IgD-negative memory B cell (primary cell): ENCODE measurements at regions not wholly inside any gene's neighbourhood (a gene's known extent, or its start where the extent isn't known, plus 50 kb on each side); places are given as distances from the start of the nearest gene placed in this dataset.
"Not testable (repeated sequence)": the region's sequence is repeated elsewhere in the genome, so short reads cannot be mapped to it uniquely, and the experiment has no call there.

Experiments
- H3K27ac Mint-ChIP-seq, 3 donors: one replicate each; pipeline ENCODE4 v1.8.0; 2020 to 2022; ENCODE audit warnings: mild to moderate bottlenecking in 3 of 3, mixed read lengths in 3 of 3, moderate library complexity in 1 of 3
- H3K27me3 Mint-ChIP-seq: one replicate; pipeline ENCODE4 v1.8.0; 2021; ENCODE audit warnings: mixed read lengths
- H3K36me3 Mint-ChIP-seq: one replicate; pipeline ENCODE4 v1.8.0; 2020; ENCODE audit warnings: mild to moderate bottlenecking, mixed read lengths
- H3K4me1 Mint-ChIP-seq, 3 donors: one replicate each; pipeline ENCODE4 v1.8.0; 2020 to 2022; ENCODE audit warnings: mixed read lengths in 3 of 3, mild to moderate bottlenecking in 1 of 3
- H3K4me3 Mint-ChIP-seq, 4 donors: one replicate each; pipeline ENCODE4 v1.8.0; 2020 to 2022; ENCODE audit warnings: mild to moderate bottlenecking in 4 of 4, mixed read lengths in 4 of 4, moderate library complexity in 3 of 4
- H3K9me3 Mint-ChIP-seq, 3 donors: one replicate each; pipeline ENCODE4 v1.8.0; 2020 to 2021; ENCODE audit warnings: mixed read lengths in 3 of 3, mild to moderate bottlenecking in 1 of 3

- no peaks in the 10 kb centered on the region for H3K36me3 Mint-ChIP-seq
- H3K27me3 Mint-ChIP-seq, result no peaks in the 10 kb centered on the region
These were observed 1995.6 kb upstream of the CDH6 start for GRCh38 chr5:29197631-29198454.

GRCh38 chr5:29193972-29194371, 1999.5 kb upstream of the CDH6 start:
- Mint-ChIP-seq H3K36me3 (no peaks in the 10 kb centered on the region), H3K4me3 (no peak overlapping the region)

More at GRCh38 chr5:29197631-29198454, 1995.6 kb upstream of the CDH6 start:
- H3K4me3 Mint-ChIP-seq, result no peak overlapping the region
- peaks cover 0 to 3% (median 2%) of the 10 kb centered on the region in 3 donors for H3K9me3 Mint-ChIP-seq
- H3K27ac Mint-ChIP-seq, result no peak overlapping the region
- no peaks in the 10 kb centered on the region for H3K4me1 Mint-ChIP-seq

GRCh38 chr5:29191269-29192048, 2002.0 kb upstream of the CDH6 start:
- H3K27me3 Mint-ChIP-seq, H3K9me3 Mint-ChIP-seq, H3K36me3 Mint-ChIP-seq, H3K4me3 Mint-ChIP-seq, H3K4me1 Mint-ChIP-seq, H3K27ac Mint-ChIP-seq: not testable (repeated sequence)

More at GRCh38 chr5:29193972-29194371, 1999.5 kb upstream of the CDH6 start:
- Mint-ChIP-seq H3K4me1 (no peaks in the 10 kb centered on the region), H3K27me3 (no peaks in the 10 kb centered on the region), H3K27ac (no peak overlapping the region), H3K9me3 (peaks cover 0 to 3% (median 2%) of the 10 kb centered on the region in 3 donors)

GRCh38 chr5:29190398-29190797, 2003.1 kb upstream of the CDH6 start:
- not testable (repeated sequence) for H3K27ac Mint-ChIP-seq, H3K4me1 Mint-ChIP-seq, H3K36me3 Mint-ChIP-seq, H3K27me3 Mint-ChIP-seq, H3K9me3 Mint-ChIP-seq, H3K4me3 Mint-ChIP-seq

- H3K27me3 Mint-ChIP-seq, H3K9me3 Mint-ChIP-seq, H3K36me3 Mint-ChIP-seq, H3K4me3 Mint-ChIP-seq, H3K4me1 Mint-ChIP-seq, H3K27ac Mint-ChIP-seq: not testable (repeated sequence)
These were observed 2007.1 kb upstream of the CDH6 start for GRCh38 chr5:29186380-29186779.

- H3K27me3 Mint-ChIP-seq, result no peaks in the 10 kb centered on the region
- no peaks in the 10 kb centered on the region for H3K4me1 Mint-ChIP-seq
- no peak overlapping the region for H3K4me3 Mint-ChIP-seq
- H3K36me3 Mint-ChIP-seq, result no peaks in the 10 kb centered on the region
- H3K27ac Mint-ChIP-seq, result no peak overlapping the region
- peaks cover 0 to 2% (median 0%) of the 10 kb centered on the region in 3 donors for H3K9me3 Mint-ChIP-seq
These were observed 2007.9 kb upstream of the CDH6 start for GRCh38 chr5:29185558-29185957.

GRCh38 chr5:29175774-29176173, 2017.7 kb upstream of the CDH6 start:
- no peaks in the 10 kb centered on the region for H3K36me3 Mint-ChIP-seq
- no peaks in the 10 kb centered on the region for H3K4me1 Mint-ChIP-seq
- no peak overlapping the region for H3K27ac Mint-ChIP-seq
- H3K9me3 Mint-ChIP-seq, result peaks cover 0 to 14% (median 4%) of the 10 kb centered on the region in 3 donors
- peak overlapping the region in 1 of 4 donors; percentile 5 for H3K4me3 Mint-ChIP-seq
- H3K27me3 Mint-ChIP-seq, result no peaks in the 10 kb centered on the region

- H3K27me3 Mint-ChIP-seq, result no peaks in the 10 kb centered on the region
- no peaks in the 10 kb centered on the region for H3K4me1 Mint-ChIP-seq
- no peak overlapping the region for H3K27ac Mint-ChIP-seq
- no peak overlapping the region for H3K4me3 Mint-ChIP-seq
- no peaks in the 10 kb centered on the region for H3K36me3 Mint-ChIP-seq
- peaks cover 0 to 15% (median 2%) of the 10 kb centered on the region in 3 donors for H3K9me3 Mint-ChIP-seq
These were observed 2022.9 kb upstream of the CDH6 start for GRCh38 chr5:29170599-29170998.

GRCh38 chr5:29169886-29170285, 2023.6 kb upstream of the CDH6 start:
- H3K27me3 Mint-ChIP-seq, result no peaks in the 10 kb centered on the region
- H3K4me3 Mint-ChIP-seq, result no peak overlapping the region
- no peaks in the 10 kb centered on the region for H3K36me3 Mint-ChIP-seq
- H3K27ac Mint-ChIP-seq, result no peak overlapping the region
- peaks cover 0 to 16% (median 2%) of the 10 kb centered on the region in 3 donors for H3K9me3 Mint-ChIP-seq
- H3K4me1 Mint-ChIP-seq, result no peaks in the 10 kb centered on the region

GRCh38 chr5:29162297-29162696, 2031.2 kb upstream of the CDH6 start:
- no peak overlapping the region for H3K4me3 Mint-ChIP-seq
- H3K27me3 Mint-ChIP-seq, result no peaks in the 10 kb centered on the region
- H3K36me3 Mint-ChIP-seq, result no peaks in the 10 kb centered on the region
- no peak overlapping the region for H3K27ac Mint-ChIP-seq
- H3K9me3 Mint-ChIP-seq, result peaks cover 0 to 8% (median 8%) of the 10 kb centered on the region in 3 donors
- no peaks in the 10 kb centered on the region for H3K4me1 Mint-ChIP-seq

GRCh38 chr5:29161399-29162291, 2031.8 kb upstream of the CDH6 start:
- Mint-ChIP-seq H3K9me3 (peaks cover 0 to 8% (median 6%) of the 10 kb centered on the region in 3 donors), H3K4me1 (no peaks in the 10 kb centered on the region), H3K27ac (no peak overlapping the region), H3K27me3 (no peaks in the 10 kb centered on the region), H3K36me3 (no peaks in the 10 kb centered on the region), H3K4me3 (no peak overlapping the region)

- H3K4me1 Mint-ChIP-seq, result peaks cover 0 to 1% (median 0%) of the 10 kb centered on the region in 3 donors
- no peaks in the 10 kb centered on the region for H3K27me3 Mint-ChIP-seq
- H3K36me3 Mint-ChIP-seq, result no peaks in the 10 kb centered on the region
- H3K4me3 Mint-ChIP-seq, result no peak overlapping the region
- peaks cover 0 to 10% (median 3%) of the 10 kb centered on the region in 3 donors for H3K9me3 Mint-ChIP-seq
- H3K27ac Mint-ChIP-seq, result no peak overlapping the region
These were observed 2035.5 kb upstream of the CDH6 start for GRCh38 chr5:29157975-29158374.

- Mint-ChIP-seq H3K36me3 (no peaks in the 10 kb centered on the region), H3K27me3 (no peaks in the 10 kb centered on the region), H3K4me1 (peaks cover 0 to 1% (median 0%) of the 10 kb centered on the region in 3 donors), H3K4me3 (no peak overlapping the region), H3K27ac (peak overlapping the region in 1 of 3 donors; percentile 5), H3K9me3 (peaks cover 2 to 7% (median 2%) of the 10 kb centered on the region in 3 donors)
These were observed 2042.6 kb upstream of the CDH6 start for GRCh38 chr5:29150840-29151239.

- Mint-ChIP-seq H3K9me3 (peaks cover 2 to 7% (median 2%) of the 10 kb centered on the region in 3 donors), H3K4me3 (no peak overlapping the region), H3K27ac (no peak overlapping the region), H3K36me3 (no peaks in the 10 kb centered on the region), H3K27me3 (no peaks in the 10 kb centered on the region), H3K4me1 (no peaks in the 10 kb centered on the region)
These were observed 2044.9 kb upstream of the CDH6 start for GRCh38 chr5:29148581-29148980.

- H3K4me1 Mint-ChIP-seq, result no peaks in the 10 kb centered on the region
- peaks cover 2 to 4% (median 2%) of the 10 kb centered on the region in 3 donors for H3K9me3 Mint-ChIP-seq
- H3K4me3 Mint-ChIP-seq, result no peak overlapping the region
- no peak overlapping the region for H3K27ac Mint-ChIP-seq
- H3K36me3 Mint-ChIP-seq, result no peaks in the 10 kb centered on the region
- no peaks in the 10 kb centered on the region for H3K27me3 Mint-ChIP-seq
These were observed 2045.4 kb upstream of the CDH6 start for GRCh38 chr5:29148073-29148472.
